GM23338 (cell line): ENCODE measurements at regions not wholly inside any gene's neighbourhood (a gene's known extent, or its start where the extent isn't known, plus 50 kb on each side); places are given as distances from the start of the nearest gene placed in this dataset.

ENCODE experiments used
- ATAC-seq: fragments of 200-7000 bp; cut with Tn5 transposase; 3 replicates; pipeline ENCODE4 v1.9.1; 2020
- DNase-seq: peaks from one replicate; pipeline ENCODE4 v3.0.0-alpha.2; 2015; ENCODE audit warnings: low spot score
- H2AFZ ChIP-seq: fragments of 200-600 bp; sonication (generic); 2 replicates; pipeline ENCODE4 v1.8.0; 2016; ENCODE audit warnings: antibody characterized with exemption, mild to moderate bottlenecking, moderate library complexity
- H3F3A ChIP-seq: fragments of 200-600 bp; sonication (generic); replicated peaks from 2 replicates; pipeline ENCODE4 v1.8.0; 2017; ENCODE audit warnings: antibody characterized with exemption, mixed run types, low read depth
- H3K27ac ChIP-seq: fragments of 200-600 bp; sonication (generic); 2 replicates; pipeline ENCODE4 v1.6.1; 2016; ENCODE audit warnings: low read depth
- H3K27me3 ChIP-seq: fragments of 200-600 bp; sonication (generic); 2 replicates; pipeline ENCODE4 v1.8.0; 2016; ENCODE audit warnings: mild to moderate bottlenecking, mixed run types, moderate library complexity; ENCODE audit not compliant: insufficient read depth
- H3K36me3 ChIP-seq: fragments of 200-600 bp; sonication (generic); 2 replicates; pipeline ENCODE4 v1.8.0; 2016; ENCODE audit warnings: mild to moderate bottlenecking; ENCODE audit not compliant: insufficient read depth
- H3K4me1 ChIP-seq: fragments of 200-600 bp; sonication (generic); 2 replicates; pipeline ENCODE4 v1.8.0; 2016; ENCODE audit warnings: mild to moderate bottlenecking, moderate library complexity; ENCODE audit not compliant: insufficient read depth
- H3K4me2 ChIP-seq: fragments of 200-600 bp; sonication (generic); 2 replicates; pipeline ENCODE4 v1.7.1; 2017; ENCODE audit warnings: mixed run types
- H3K4me3 ChIP-seq: fragments of 200-600 bp; sonication (generic); 2 replicates; pipeline ENCODE4 v1.6.1; 2016; ENCODE audit warnings: mixed run types
- H3K79me2 ChIP-seq: fragments of 200-600 bp; sonication (generic); replicated peaks from 2 replicates; pipeline ENCODE4 v1.8.0; 2017; ENCODE audit warnings: mild to moderate bottlenecking; ENCODE audit not compliant: insufficient read depth
- H3K9me2 ChIP-seq: fragments of 200-600 bp; sonication (generic); 2 replicates; pipeline ENCODE4 v1.8.0; 2017; ENCODE audit not compliant: insufficient read depth
- H4K20me1 ChIP-seq: fragments of 200-600 bp; sonication (generic); replicated peaks from 2 replicates; pipeline ENCODE4 v1.8.0; 2017; ENCODE audit warnings: mild to moderate bottlenecking; ENCODE audit not compliant: insufficient read depth
- H3K27ac Mint-ChIP-seq: 2 replicates; pipeline ENCODE4 v1.8.0; 2020; ENCODE audit warnings: inconsistent platforms, mild to moderate bottlenecking, moderate library complexity, mixed read lengths
- H3K27me3 Mint-ChIP-seq: 3 replicates; pipeline ENCODE4 v1.8.0; 2022; ENCODE audit warnings: low read depth, mild to moderate bottlenecking, moderate library complexity, mixed read lengths, inconsistent platforms; ENCODE audit not compliant: insufficient read depth, poor library complexity
- H3K36me3 Mint-ChIP-seq: 3 replicates; pipeline ENCODE4 v1.8.0; 2021; ENCODE audit warnings: low read depth, mild to moderate bottlenecking, inconsistent platforms, moderate library complexity, mixed read lengths
- H3K4me1 Mint-ChIP-seq: 3 replicates; pipeline ENCODE4 v1.8.0; 2020; ENCODE audit warnings: mild to moderate bottlenecking, inconsistent platforms, mixed read lengths
- H3K4me3 Mint-ChIP-seq: 3 replicates; pipeline ENCODE4 v1.8.0; 2021; ENCODE audit warnings: moderate library complexity, mild to moderate bottlenecking, inconsistent platforms, mixed read lengths
- H3K9me3 Mint-ChIP-seq: 3 replicates; pipeline ENCODE4 v1.8.0; 2020; ENCODE audit warnings: moderate library complexity, mild to moderate bottlenecking, inconsistent platforms, mixed read lengths
- CREB1 ChIP-seq: fragments of 250-450 bp; sonication (Bioruptor Pico); IDR thresholded peaks from 2 replicates; pipeline ENCODE4 v1.5.0; 2020; ENCODE audit warnings: low read depth, mild to moderate bottlenecking, moderate library complexity
- EZH2 ChIP-seq: fragments of 200-600 bp; sonication (generic); IDR thresholded peaks from one replicate; pipeline ENCODE4 v1.8.0; 2017; ENCODE audit warnings: antibody characterized with exemption, mild to moderate bottlenecking, low read depth; ENCODE audit not compliant: unreplicated experiment
- EZH2phosphoT487 ChIP-seq: fragments of 200-600 bp; sonication (generic); IDR thresholded peaks from one replicate; pipeline ENCODE4 v1.8.1; 2018; ENCODE audit warnings: antibody characterized with exemption; ENCODE audit not compliant: unreplicated experiment
- JUNB ChIP-seq: IDR thresholded peaks from one replicate; pipeline ENCODE4 v1.6.1; 2016; ENCODE audit warnings: antibody characterized with exemption; ENCODE audit not compliant: unreplicated experiment
- NANOG ChIP-seq: IDR thresholded peaks from 2 replicates; pipeline ENCODE4 v1.6.1; 2016; ENCODE audit warnings: antibody characterized with exemption, borderline replicate concordance
- POLR2AphosphoS5 ChIP-seq: IDR thresholded peaks from 2 replicates; pipeline ENCODE4 v1.6.1; 2016; ENCODE audit warnings: antibody characterized with exemption, low read depth
- STAT1 ChIP-seq: IDR thresholded peaks from one replicate; pipeline ENCODE4 v1.6.1; 2016; ENCODE audit warnings: antibody characterized with exemption; ENCODE audit not compliant: unreplicated experiment
- ZNF114 ChIP-seq: fragments of 250-450 bp; sonication (Bioruptor Pico); IDR thresholded peaks from 2 replicates; pipeline ENCODE4 v1.5.0; 2020; ENCODE audit warnings: mild to moderate bottlenecking, moderate library complexity
- ZNF331 ChIP-seq: fragments of 250-450 bp; sonication (Bioruptor Pico); IDR thresholded peaks from 2 replicates; pipeline ENCODE4 v1.5.0; 2020; ENCODE audit warnings: low read depth, mild to moderate bottlenecking, moderate library complexity
- TF ChIP-seq, protein P1 (sequence below): IDR thresholded peaks from one replicate; pipeline ENCODE4 v1.6.1; 2018; ENCODE audit warnings: antibody characterized with exemption; ENCODE audit not compliant: unreplicated experiment
- TF ChIP-seq, protein P2 (sequence below): fragments of 250-450 bp; sonication (Bioruptor Pico); IDR thresholded peaks from 2 replicates; pipeline ENCODE4 v1.5.0; 2020; ENCODE audit warnings: mild to moderate bottlenecking, moderate library complexity
- TF ChIP-seq, protein P3 (sequence below), 2 experiments: fragments of 200-600 bp in 1 of 2; sonication (generic) in 1 of 2; conservative IDR thresholded peaks; 2 replicates each; pipeline versions ENCODE4 v1.5.1 to v1.6.1; 2016 to 2017; ENCODE audit warnings: antibody characterized with exemption in 2 of 2, low read depth in 2 of 2, mild to moderate bottlenecking in 2 of 2, moderate library complexity in 1 of 2
- TF ChIP-seq, protein P4 (sequence below): IDR thresholded peaks from 2 replicates; pipeline ENCODE4 v1.6.1; 2016; ENCODE audit warnings: antibody characterized with exemption

GRCh38 chr5:67728326-67728890 lies 487.1 kb upstream of the PIK3R1 start:
- TF ChIP-seq ZNF114 (CRISPR knock-in tag) (no peak), ZNF331 (CRISPR knock-in tag) (no peak), CREB1 (no peak), STAT1 (no peak), NANOG (no peak), JUNB (no peak), POLR2AphosphoS5 (no peak), EZH2phosphoT487 (no peak), EZH2 (no peak)
- TF ChIP-seq, protein P1, sequence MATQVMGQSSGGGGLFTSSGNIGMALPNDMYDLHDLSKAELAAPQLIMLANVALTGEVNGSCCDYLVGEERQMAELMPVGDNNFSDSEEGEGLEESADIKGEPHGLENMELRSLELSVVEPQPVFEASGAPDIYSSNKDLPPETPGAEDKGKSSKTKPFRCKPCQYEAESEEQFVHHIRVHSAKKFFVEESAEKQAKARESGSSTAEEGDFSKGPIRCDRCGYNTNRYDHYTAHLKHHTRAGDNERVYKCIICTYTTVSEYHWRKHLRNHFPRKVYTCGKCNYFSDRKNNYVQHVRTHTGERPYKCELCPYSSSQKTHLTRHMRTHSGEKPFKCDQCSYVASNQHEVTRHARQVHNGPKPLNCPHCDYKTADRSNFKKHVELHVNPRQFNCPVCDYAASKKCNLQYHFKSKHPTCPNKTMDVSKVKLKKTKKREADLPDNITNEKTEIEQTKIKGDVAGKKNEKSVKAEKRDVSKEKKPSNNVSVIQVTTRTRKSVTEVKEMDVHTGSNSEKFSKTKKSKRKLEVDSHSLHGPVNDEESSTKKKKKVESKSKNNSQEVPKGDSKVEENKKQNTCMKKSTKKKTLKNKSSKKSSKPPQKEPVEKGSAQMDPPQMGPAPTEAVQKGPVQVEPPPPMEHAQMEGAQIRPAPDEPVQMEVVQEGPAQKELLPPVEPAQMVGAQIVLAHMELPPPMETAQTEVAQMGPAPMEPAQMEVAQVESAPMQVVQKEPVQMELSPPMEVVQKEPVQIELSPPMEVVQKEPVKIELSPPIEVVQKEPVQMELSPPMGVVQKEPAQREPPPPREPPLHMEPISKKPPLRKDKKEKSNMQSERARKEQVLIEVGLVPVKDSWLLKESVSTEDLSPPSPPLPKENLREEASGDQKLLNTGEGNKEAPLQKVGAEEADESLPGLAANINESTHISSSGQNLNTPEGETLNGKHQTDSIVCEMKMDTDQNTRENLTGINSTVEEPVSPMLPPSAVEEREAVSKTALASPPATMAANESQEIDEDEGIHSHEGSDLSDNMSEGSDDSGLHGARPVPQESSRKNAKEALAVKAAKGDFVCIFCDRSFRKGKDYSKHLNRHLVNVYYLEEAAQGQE, result no peak
- TF ChIP-seq, protein P2, sequence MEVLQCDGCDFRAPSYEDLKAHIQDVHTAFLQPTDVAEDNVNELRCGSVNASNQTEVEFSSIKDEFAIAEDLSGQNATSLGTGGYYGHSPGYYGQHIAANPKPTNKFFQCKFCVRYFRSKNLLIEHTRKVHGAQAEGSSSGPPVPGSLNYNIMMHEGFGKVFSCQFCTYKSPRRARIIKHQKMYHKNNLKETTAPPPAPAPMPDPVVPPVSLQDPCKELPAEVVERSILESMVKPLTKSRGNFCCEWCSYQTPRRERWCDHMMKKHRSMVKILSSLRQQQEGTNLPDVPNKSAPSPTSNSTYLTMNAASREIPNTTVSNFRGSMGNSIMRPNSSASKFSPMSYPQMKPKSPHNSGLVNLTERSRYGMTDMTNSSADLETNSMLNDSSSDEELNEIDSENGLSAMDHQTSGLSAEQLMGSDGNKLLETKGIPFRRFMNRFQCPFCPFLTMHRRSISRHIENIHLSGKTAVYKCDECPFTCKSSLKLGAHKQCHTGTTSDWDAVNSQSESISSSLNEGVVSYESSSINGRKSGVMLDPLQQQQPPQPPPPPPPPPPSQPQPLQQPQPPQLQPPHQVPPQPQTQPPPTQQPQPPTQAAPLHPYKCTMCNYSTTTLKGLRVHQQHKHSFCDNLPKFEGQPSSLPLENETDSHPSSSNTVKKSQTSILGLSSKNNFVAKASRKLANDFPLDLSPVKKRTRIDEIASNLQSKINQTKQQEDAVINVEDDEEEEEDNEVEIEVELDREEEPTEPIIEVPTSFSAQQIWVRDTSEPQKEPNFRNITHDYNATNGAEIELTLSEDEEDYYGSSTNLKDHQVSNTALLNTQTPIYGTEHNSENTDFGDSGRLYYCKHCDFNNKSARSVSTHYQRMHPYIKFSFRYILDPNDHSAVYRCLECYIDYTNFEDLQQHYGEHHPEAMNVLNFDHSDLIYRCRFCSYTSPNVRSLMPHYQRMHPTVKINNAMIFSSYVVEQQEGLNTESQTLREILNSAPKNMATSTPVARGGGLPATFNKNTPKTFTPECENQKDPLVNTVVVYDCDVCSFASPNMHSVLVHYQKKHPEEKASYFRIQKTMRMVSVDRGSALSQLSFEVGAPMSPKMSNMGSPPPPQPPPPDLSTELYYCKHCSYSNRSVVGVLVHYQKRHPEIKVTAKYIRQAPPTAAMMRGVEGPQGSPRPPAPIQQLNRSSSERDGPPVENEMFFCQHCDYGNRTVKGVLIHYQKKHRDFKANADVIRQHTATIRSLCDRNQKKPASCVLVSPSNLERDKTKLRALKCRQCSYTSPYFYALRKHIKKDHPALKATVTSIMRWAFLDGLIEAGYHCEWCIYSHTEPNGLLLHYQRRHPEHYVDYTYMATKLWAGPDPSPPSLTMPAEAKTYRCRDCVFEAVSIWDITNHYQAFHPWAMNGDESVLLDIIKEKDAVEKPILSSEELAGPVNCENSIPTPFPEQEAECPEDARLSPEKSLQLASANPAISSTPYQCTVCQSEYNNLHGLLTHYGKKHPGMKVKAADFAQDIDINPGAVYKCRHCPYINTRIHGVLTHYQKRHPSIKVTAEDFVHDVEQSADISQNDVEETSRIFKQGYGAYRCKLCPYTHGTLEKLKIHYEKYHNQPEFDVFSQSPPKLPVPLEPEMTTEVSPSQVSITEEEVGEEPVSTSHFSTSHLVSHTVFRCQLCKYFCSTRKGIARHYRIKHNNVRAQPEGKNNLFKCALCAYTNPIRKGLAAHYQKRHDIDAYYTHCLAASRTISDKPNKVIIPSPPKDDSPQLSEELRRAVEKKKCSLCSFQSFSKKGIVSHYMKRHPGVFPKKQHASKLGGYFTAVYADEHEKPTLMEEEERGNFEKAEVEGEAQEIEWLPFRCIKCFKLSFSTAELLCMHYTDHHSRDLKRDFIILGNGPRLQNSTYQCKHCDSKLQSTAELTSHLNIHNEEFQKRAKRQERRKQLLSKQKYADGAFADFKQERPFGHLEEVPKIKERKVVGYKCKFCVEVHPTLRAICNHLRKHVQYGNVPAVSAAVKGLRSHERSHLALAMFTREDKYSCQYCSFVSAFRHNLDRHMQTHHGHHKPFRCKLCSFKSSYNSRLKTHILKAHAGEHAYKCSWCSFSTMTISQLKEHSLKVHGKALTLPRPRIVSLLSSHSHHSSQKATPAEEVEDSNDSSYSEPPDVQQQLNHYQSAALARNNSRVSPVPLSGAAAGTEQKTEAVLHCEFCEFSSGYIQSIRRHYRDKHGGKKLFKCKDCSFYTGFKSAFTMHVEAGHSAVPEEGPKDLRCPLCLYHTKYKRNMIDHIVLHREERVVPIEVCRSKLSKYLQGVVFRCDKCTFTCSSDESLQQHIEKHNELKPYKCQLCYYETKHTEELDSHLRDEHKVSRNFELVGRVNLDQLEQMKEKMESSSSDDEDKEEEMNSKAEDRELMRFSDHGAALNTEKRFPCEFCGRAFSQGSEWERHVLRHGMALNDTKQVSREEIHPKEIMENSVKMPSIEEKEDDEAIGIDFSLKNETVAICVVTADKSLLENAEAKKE (CRISPR knock-in tag), result no peak
- TF ChIP-seq, protein P3, sequence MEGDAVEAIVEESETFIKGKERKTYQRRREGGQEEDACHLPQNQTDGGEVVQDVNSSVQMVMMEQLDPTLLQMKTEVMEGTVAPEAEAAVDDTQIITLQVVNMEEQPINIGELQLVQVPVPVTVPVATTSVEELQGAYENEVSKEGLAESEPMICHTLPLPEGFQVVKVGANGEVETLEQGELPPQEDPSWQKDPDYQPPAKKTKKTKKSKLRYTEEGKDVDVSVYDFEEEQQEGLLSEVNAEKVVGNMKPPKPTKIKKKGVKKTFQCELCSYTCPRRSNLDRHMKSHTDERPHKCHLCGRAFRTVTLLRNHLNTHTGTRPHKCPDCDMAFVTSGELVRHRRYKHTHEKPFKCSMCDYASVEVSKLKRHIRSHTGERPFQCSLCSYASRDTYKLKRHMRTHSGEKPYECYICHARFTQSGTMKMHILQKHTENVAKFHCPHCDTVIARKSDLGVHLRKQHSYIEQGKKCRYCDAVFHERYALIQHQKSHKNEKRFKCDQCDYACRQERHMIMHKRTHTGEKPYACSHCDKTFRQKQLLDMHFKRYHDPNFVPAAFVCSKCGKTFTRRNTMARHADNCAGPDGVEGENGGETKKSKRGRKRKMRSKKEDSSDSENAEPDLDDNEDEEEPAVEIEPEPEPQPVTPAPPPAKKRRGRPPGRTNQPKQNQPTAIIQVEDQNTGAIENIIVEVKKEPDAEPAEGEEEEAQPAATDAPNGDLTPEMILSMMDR (conservative IDR thresholded peaks at IDR 0.05; ENCODE audit: low read depth in 2 of 2), result no peak
- TF ChIP-seq, protein P4, sequence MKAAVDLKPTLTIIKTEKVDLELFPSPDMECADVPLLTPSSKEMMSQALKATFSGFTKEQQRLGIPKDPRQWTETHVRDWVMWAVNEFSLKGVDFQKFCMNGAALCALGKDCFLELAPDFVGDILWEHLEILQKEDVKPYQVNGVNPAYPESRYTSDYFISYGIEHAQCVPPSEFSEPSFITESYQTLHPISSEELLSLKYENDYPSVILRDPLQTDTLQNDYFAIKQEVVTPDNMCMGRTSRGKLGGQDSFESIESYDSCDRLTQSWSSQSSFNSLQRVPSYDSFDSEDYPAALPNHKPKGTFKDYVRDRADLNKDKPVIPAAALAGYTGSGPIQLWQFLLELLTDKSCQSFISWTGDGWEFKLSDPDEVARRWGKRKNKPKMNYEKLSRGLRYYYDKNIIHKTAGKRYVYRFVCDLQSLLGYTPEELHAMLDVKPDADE, result no peak
- H3K79me2 ChIP-seq, result no peaks in the 10 kb centered on the region
- H3K27me3 ChIP-seq, result no peaks in the 10 kb centered on the region
- Mint-ChIP-seq H3K4me1 (peaks cover 14% of the 10 kb centered on the region), H3K4me3 (no peak overlapping the region), H3K36me3 (no peaks in the 10 kb centered on the region), H3K27ac (no peak overlapping the region), H3K27me3 (peaks cover 5% of the 10 kb centered on the region), H3K9me3 (no peaks in the 10 kb centered on the region)
- H3K4me2 ChIP-seq, result no peak overlapping the region
- H3K9me2 ChIP-seq, result no peaks in the 10 kb centered on the region
- H3K27ac ChIP-seq, result no peak overlapping the region
- H3F3A ChIP-seq, result no peaks in the 10 kb centered on the region
- no peaks in the 10 kb centered on the region for H3K36me3 ChIP-seq
- no peak for DNase-seq
- no peak overlapping the region for H2AFZ ChIP-seq
- H4K20me1 ChIP-seq, result no peaks in the 10 kb centered on the region
- ATAC-seq, result no peak
- H3K4me3 ChIP-seq, result no peak overlapping the region
- H3K4me1 ChIP-seq, result peaks cover 11% of the 10 kb centered on the region
